ENCODE measurements at regions not wholly inside any gene's neighbourhood (a gene's known extent, or its start where the extent isn't known, plus 50 kb on each side); places are given as distances from the start of the nearest gene placed in this dataset.

DNA sequence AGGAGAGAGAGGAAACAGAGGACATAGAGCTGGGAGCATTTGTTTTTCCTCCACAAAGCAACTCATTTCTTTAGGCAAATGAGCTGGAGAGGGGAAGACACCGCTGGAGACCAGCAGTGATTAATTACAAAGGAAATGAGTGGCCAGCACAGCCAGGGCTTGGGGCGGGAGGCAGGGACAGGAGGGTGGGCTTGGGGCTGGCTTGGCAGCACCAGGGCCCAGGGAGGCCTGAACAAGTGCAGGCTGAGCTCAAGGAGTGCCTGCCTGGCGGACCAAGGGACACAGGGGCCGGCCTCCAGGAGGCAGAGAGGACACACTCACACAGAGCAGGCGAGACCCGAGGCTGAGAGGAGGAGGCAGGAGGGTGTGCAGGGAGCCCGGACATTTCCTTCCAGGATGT lies 149.0 kb upstream of the UNC5B start:
- H3K9me2 ChIP-seq (ENCODE audit: insufficient read depth): no peaks in the 10 kb centered on the region
- no TSS peak for BruUV-seq (replicated peaks)

More for the DNA sequence above, 149.0 kb upstream of the UNC5B start:
- H4K20me1 ChIP-seq (ENCODE audit: insufficient read depth): no peaks in the 10 kb centered on the region
- no peaks in the 10 kb centered on the region for H3K36me3 ChIP-seq (ENCODE audit: control insufficient read depth in 1 of 2, insufficient read depth in 2 of 2, low read length in 2 of 2)
- DNase-seq (ENCODE audit: low read depth, low spot score): no peak
- ChIA-PET POLR2A (no interaction called here), CTCF (no interaction called here), RAD21 (ENCODE audit: low non-redundant PET in 1 of 2, low total read pairs in 2 of 2, uncharacterized antibody in 2 of 2, unreplicated experiment in 2 of 2) (no interaction called here)
- no peak overlapping the region for H3K9ac ChIP-seq (ENCODE audit: low read length)
- no peak overlapping the region for H3K4me2 ChIP-seq (ENCODE audit: low read length)
- H3K4me3 ChIP-seq (replicated peaks in 1 of 2; ENCODE audit: low read depth in 1 of 2, low read length in 2 of 2): no peak overlapping the region
- intact Hi-C loops (cut with micrococcal nuclease): no loop called here
- H3K4me1 ChIP-seq (ENCODE audit: control insufficient read depth in 1 of 2, insufficient read depth in 2 of 2, low read length in 2 of 2): no peaks in the 10 kb centered on the region; a peak in 1 of 4 replicates
- ATAC-seq: no peak
- no peaks in the 10 kb centered on the region for H3K9me3 ChIP-seq (ENCODE audit: control insufficient read depth in 1 of 2, insufficient read depth in 1 of 2, low read depth in 1 of 2, low read length in 2 of 2)
- no peak for TF ChIP-seq CEBPB (IDR thresholded peaks at IDR 0.05; ENCODE audit: low read depth)
- TF ChIP-seq EZH2 (IDR thresholded peaks at IDR 0.05): no peak
- no peak for TF ChIP-seq RAD21 (IDR thresholded peaks at IDR 0.05; ENCODE audit: low read depth)
- TF ChIP-seq, protein P1, sequence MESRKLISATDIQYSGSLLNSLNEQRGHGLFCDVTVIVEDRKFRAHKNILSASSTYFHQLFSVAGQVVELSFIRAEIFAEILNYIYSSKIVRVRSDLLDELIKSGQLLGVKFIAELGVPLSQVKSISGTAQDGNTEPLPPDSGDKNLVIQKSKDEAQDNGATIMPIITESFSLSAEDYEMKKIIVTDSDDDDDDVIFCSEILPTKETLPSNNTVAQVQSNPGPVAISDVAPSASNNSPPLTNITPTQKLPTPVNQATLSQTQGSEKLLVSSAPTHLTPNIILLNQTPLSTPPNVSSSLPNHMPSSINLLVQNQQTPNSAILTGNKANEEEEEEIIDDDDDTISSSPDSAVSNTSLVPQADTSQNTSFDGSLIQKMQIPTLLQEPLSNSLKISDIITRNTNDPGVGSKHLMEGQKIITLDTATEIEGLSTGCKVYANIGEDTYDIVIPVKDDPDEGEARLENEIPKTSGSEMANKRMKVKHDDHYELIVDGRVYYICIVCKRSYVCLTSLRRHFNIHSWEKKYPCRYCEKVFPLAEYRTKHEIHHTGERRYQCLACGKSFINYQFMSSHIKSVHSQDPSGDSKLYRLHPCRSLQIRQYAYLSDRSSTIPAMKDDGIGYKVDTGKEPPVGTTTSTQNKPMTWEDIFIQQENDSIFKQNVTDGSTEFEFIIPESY (IDR thresholded peaks at IDR 0.05; ENCODE audit: extremely low read depth, insufficient replicate concordance, low read length): no peak
- no peak for TF ChIP-seq SIN3A (IDR thresholded peaks at IDR 0.05; ENCODE audit: low read depth)
- TF ChIP-seq, protein P2, sequence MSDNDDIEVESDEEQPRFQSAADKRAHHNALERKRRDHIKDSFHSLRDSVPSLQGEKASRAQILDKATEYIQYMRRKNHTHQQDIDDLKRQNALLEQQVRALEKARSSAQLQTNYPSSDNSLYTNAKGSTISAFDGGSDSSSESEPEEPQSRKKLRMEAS (IDR thresholded peaks at IDR 0.05): no peak
- TF ChIP-seq ZFX (IDR thresholded peaks at IDR 0.05): no peak
- TF ChIP-seq JUND (IDR thresholded peaks at IDR 0.05): no peak
- TF ChIP-seq, protein P3, sequence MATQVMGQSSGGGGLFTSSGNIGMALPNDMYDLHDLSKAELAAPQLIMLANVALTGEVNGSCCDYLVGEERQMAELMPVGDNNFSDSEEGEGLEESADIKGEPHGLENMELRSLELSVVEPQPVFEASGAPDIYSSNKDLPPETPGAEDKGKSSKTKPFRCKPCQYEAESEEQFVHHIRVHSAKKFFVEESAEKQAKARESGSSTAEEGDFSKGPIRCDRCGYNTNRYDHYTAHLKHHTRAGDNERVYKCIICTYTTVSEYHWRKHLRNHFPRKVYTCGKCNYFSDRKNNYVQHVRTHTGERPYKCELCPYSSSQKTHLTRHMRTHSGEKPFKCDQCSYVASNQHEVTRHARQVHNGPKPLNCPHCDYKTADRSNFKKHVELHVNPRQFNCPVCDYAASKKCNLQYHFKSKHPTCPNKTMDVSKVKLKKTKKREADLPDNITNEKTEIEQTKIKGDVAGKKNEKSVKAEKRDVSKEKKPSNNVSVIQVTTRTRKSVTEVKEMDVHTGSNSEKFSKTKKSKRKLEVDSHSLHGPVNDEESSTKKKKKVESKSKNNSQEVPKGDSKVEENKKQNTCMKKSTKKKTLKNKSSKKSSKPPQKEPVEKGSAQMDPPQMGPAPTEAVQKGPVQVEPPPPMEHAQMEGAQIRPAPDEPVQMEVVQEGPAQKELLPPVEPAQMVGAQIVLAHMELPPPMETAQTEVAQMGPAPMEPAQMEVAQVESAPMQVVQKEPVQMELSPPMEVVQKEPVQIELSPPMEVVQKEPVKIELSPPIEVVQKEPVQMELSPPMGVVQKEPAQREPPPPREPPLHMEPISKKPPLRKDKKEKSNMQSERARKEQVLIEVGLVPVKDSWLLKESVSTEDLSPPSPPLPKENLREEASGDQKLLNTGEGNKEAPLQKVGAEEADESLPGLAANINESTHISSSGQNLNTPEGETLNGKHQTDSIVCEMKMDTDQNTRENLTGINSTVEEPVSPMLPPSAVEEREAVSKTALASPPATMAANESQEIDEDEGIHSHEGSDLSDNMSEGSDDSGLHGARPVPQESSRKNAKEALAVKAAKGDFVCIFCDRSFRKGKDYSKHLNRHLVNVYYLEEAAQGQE (IDR thresholded peaks at IDR 0.05; ENCODE audit: low read depth): no peak
- no peak for TF ChIP-seq TCF7L2 (IDR thresholded peaks at IDR 0.05; ENCODE audit: borderline replicate concordance, extremely low read depth, insufficient read depth, insufficient read length)
- no peak overlapping the region for H2AFZ ChIP-seq (ENCODE audit: low read depth, low read length, poor library complexity, severe bottlenecking)
- no peak overlapping the region for H3K27ac ChIP-seq (ENCODE audit: low read depth, low read length)
- H3K79me2 ChIP-seq (ENCODE audit: insufficient read depth, low read length): no peaks in the 10 kb centered on the region
- H3K27me3 ChIP-seq (ENCODE audit: insufficient read depth, low read length): no peaks in the 10 kb centered on the region

All from HCT116 (cell line).